Esophagus squamous epithelium (tissue), 5 donors: ENCODE measurements at regions not wholly inside any gene's neighbourhood (a gene's known extent, or its start where the extent isn't known, plus 50 kb on each side); places are given as distances from the start of the nearest gene placed in this dataset.

ENCODE experiments used
- DNase-seq: peaks from one replicate; lab custom pipeline; 2025; lab: John Stamatoyannopoulos, UW
- H3K27ac ChIP-seq, 4 donors: fragments of 200-600 bp; sonication (generic); one replicate each; pipeline ENCODE4 v1.5.1; 2016 to 2019; ENCODE audit warnings: mild to moderate bottlenecking in 1 of 4
- H3K27me3 ChIP-seq, 4 donors: fragments of 200-600 bp; sonication (generic); 1 replicate in 3 of 4; 2 replicates in 1 of 4; pipeline versions ENCODE4 v1.5.1 to v1.6.0; 2017 to 2021; ENCODE audit warnings: antibody characterized with exemption in 1 of 4
- H3K36me3 ChIP-seq, 3 donors: fragments of 200-600 bp; sonication (generic); one replicate each; pipeline ENCODE4 v1.5.1; 2016 to 2019
- H3K4me1 ChIP-seq, 3 donors: fragments of 200-600 bp; sonication (generic); one replicate each; pipeline ENCODE4 v1.5.1; 2017 to 2019
- H3K4me3 ChIP-seq, 4 donors: fragments of 200-600 bp; sonication (generic); 1 replicate in 3 of 4; 2 replicates in 1 of 4; pipeline ENCODE4 v1.5.1; 2016 to 2019; ENCODE audit warnings: mild to moderate bottlenecking in 2 of 4, moderate library complexity in 1 of 4
- H3K9me3 ChIP-seq, 3 donors: fragments of 200-600 bp; sonication (generic); one replicate each; pipeline ENCODE4 v1.5.1; 2016 to 2019
- CTCF ChIP-seq, 6 experiments: fragments of 450-650 bp in 4 of 6; fragments of 200-600 bp in 2 of 6; sonication (generic) in 2 of 6; IDR thresholded peaks; one replicate each; pipeline ENCODE4 v1.5.1; 2016 to 2019; ENCODE audit warnings: antibody characterized with exemption in 6 of 6, mild to moderate bottlenecking in 4 of 6, moderate library complexity in 4 of 6
- POLR2A ChIP-seq, 4 donors: fragments of 450-650 bp; IDR thresholded peaks; one replicate each; pipeline ENCODE4 v1.6.1; 2017; ENCODE audit warnings: antibody characterized with exemption in 4 of 4, mild to moderate bottlenecking in 4 of 4, moderate library complexity in 3 of 4
- WGBS, 2 donors: methylation state at CpG; one replicate each; pipeline ENCODE4 v1.1.5; 2018; 5-methylcytosine and 5-hydroxymethylcytosine counted together
- intact Hi-C: fragments of 100-400 bp; cut with DNase I; formaldehyde crosslinking; loops from one replicate; pipeline ENCODE4 v1.15.0; 2022
- donor health status: DM: yes; HTN: yes; CAD: no.

GRCh38 chr18:41004324-41004723 lies 950.7 kb upstream of the PIK3C3 start:
- Histone ChIP-seq H3K27me3 (no peaks in the 10 kb centered on the region), H3K4me1 (no peaks in the 10 kb centered on the region), H3K9me3 (no peaks in the 10 kb centered on the region), H3K27ac (no peak overlapping the region), H3K4me3 (no peak overlapping the region), H3K36me3 (no peaks in the 10 kb centered on the region)
- DNase-seq = no peak
- 42 to 50% methylated on average over 3 of the region's 3 CpGs for WGBS, 2 donors
- TF ChIP-seq CTCF (IDR thresholded peaks at IDR 0.05) (no peak), POLR2A (IDR thresholded peaks at IDR 0.05) (no peak)
- intact Hi-C loops = no loop called here

GRCh38 chr18:40995529-40995928 lies 959.5 kb upstream of the PIK3C3 start:
- Histone ChIP-seq H3K27me3 (no peaks in the 10 kb centered on the region), H3K4me1 (no peaks in the 10 kb centered on the region), H3K4me3 (no peak overlapping the region), H3K9me3 (peaks cover 0 to 4% (median 0%) of the 10 kb centered on the region in 3 donors), H3K36me3 (no peaks in the 10 kb centered on the region), H3K27ac (no peak overlapping the region)
- intact Hi-C loops = no loop called here
- no peak for DNase-seq
- TF ChIP-seq POLR2A (IDR thresholded peaks at IDR 0.05) = no peak
- TF ChIP-seq CTCF (IDR thresholded peaks at IDR 0.05) = no peak
- 44 to 71% methylated on average over 1 of the region's 1 CpG for WGBS, 2 donors

- no peak overlapping the region for H3K4me3 ChIP-seq
- H3K27me3 ChIP-seq = no peaks in the 10 kb centered on the region
- H3K27ac ChIP-seq = no peak overlapping the region
- H3K4me1 ChIP-seq = no peaks in the 10 kb centered on the region
- intact Hi-C loops = no loop called here
- TF ChIP-seq CTCF (IDR thresholded peaks at IDR 0.05) = no peak
- no peak for TF ChIP-seq POLR2A (IDR thresholded peaks at IDR 0.05)
- peaks cover 0 to 4% (median 0%) of the 10 kb centered on the region in 3 donors for H3K9me3 ChIP-seq
- DNase-seq = no peak
- H3K36me3 ChIP-seq = no peaks in the 10 kb centered on the region
Observed at GRCh38 chr18:40993363-40993762, 961.7 kb upstream of the PIK3C3 start.

GRCh38 chr18:40987581-40987980 lies 967.5 kb upstream of the PIK3C3 start:
- Histone ChIP-seq H3K36me3 (no peaks in the 10 kb centered on the region), H3K9me3 (no peaks in the 10 kb centered on the region), H3K4me1 (no peaks in the 10 kb centered on the region), H3K27me3 (no peaks in the 10 kb centered on the region), H3K27ac (no peak overlapping the region), H3K4me3 (no peak overlapping the region)
- intact Hi-C loops = no loop called here
- TF ChIP-seq CTCF (IDR thresholded peaks at IDR 0.05) (no peak), POLR2A (IDR thresholded peaks at IDR 0.05) (no peak)
- no peak for DNase-seq
- WGBS, 2 donors = 50 to 71% methylated on average over 1 of the region's 1 CpG

- no peak for TF ChIP-seq POLR2A (IDR thresholded peaks at IDR 0.05)
- TF ChIP-seq CTCF (IDR thresholded peaks at IDR 0.05) = no peak
- Histone ChIP-seq H3K27me3 (no peaks in the 10 kb centered on the region), H3K9me3 (no peaks in the 10 kb centered on the region), H3K4me1 (no peaks in the 10 kb centered on the region), H3K27ac (no peak overlapping the region), H3K36me3 (no peaks in the 10 kb centered on the region), H3K4me3 (no peak overlapping the region)
- no peak for DNase-seq
- WGBS, 2 donors = 48 to 50% methylated on average over 5 of the region's 5 CpGs
- intact Hi-C loops = no loop called here
Observed at GRCh38 chr18:40985436-40985835, 969.6 kb upstream of the PIK3C3 start.
